ENCODE measurements at regions not wholly inside any gene's neighbourhood (a gene's known extent, or its start where the extent isn't known, plus 50 kb on each side); places are given as distances from the start of the nearest gene placed in this dataset.
"Not testable (repeated sequence)": the region's sequence is repeated elsewhere in the genome, so short reads cannot be mapped to it uniquely, and the experiment has no call there.

DNA sequence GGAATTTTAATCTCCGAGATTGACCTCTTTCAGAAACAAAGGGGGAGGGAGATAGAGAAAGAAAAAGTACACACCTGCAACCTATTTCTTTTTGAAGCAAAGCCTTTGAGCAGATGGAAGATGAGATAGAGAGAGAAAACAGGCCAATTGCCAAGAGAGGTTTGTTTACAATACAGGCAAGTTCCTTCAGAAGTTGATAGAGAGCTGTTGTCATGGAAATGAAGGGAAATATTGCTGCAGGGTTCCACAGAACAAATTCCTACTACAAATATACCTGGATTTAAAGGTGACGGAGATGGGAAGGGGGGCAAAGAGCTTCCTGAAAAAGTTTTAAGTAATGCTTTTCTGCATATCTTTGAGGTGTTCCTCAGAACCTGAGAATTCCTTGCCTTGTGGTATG lies 388.4 kb downstream of the NDFIP2 start:
- no peak overlapping the region for H3K27ac Mint-ChIP-seq
- DNase-seq, result no peak
- no peaks in the 10 kb centered on the region for H3K27me3 Mint-ChIP-seq
- no peak overlapping the region for H3K4me3 Mint-ChIP-seq
- no peaks in the 10 kb centered on the region for H3K9me3 Mint-ChIP-seq
- no peaks in the 10 kb centered on the region for H3K4me1 Mint-ChIP-seq
- CTCF ChIA-PET, result no interaction called here
- H3K36me3 Mint-ChIP-seq, result no peaks in the 10 kb centered on the region

DNA sequence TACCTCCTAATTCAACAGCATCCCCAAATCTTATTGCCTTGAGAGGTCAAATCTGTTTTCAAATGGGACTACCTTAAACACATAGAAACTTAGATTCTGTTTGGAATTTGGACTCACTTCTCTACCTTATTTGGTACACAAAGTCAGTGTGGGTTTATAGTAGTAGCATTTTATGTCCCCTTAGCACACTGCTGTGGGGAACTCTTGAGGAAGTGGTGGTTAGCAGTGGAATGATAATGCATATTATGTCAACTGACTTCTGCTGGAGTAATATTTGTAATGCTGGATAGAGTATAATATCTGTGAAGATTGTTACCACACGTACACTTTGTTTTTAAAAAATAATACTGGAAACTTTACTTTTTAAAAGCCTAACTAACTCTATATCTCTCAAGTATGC lies 386.3 kb downstream of the NDFIP2 start:
- H3K4me1 Mint-ChIP-seq, result no peaks in the 10 kb centered on the region
- CTCF ChIA-PET, result no interaction called here
- no peak overlapping the region for H3K4me3 Mint-ChIP-seq
- no peak overlapping the region for H3K27ac Mint-ChIP-seq
- H3K9me3 Mint-ChIP-seq, result no peaks in the 10 kb centered on the region
- H3K27me3 Mint-ChIP-seq, result no peaks in the 10 kb centered on the region
- DNase-seq, result no peak
- H3K36me3 Mint-ChIP-seq, result no peaks in the 10 kb centered on the region

DNA sequence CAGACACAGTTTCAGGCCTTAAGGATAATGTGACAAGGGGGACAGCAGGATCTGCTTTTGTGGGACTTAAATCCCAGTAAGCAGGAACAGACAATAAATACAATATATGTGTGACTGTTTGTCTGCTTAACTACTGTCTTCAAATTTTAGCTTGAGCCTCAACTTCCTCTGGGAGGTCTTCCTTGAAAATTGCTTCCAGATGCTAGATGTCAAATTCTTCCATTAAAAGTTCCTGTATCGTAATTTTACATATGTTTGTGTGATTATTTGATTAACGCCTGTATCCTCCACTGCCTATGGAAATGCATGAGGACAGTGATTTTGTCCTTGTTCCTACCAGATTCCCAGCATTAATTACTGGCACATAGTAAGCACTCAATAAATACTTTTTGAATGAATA lies 385.5 kb downstream of the NDFIP2 start:
- Mint-ChIP-seq H3K4me1 (no peaks in the 10 kb centered on the region), H3K27ac (no peak overlapping the region)
- CTCF ChIA-PET, result no interaction called here

DNA sequence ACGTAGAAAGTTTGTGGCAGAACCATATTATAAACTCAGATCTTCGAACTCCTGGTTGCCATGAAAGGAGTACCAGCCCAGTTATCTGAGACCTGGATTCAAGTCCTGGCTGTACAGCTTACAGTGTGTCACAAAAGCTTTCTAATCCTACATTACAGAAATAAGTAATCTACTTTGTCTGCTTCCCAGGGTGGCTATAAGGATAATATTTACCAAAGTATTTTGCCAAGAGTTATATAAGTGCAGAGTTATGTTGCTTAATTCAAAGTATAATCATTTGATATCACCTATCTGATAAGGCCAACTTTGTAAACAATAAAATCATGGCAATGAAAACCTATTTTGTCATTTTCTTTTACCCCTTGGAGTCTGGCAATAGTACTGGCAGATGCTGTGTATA lies 381.6 kb downstream of the NDFIP2 start:
- Mint-ChIP-seq H3K36me3 (no peaks in the 10 kb centered on the region), H3K27me3 (no peaks in the 10 kb centered on the region), H3K4me1 (no peaks in the 10 kb centered on the region), H3K9me3 (peaks cover 5% of the 10 kb centered on the region), H3K4me3 (no peak overlapping the region), H3K27ac (no peak overlapping the region)
- no peak for DNase-seq
- CTCF ChIA-PET, result no interaction called here

More for the DNA sequence above, 385.5 kb downstream of the NDFIP2 start:
- Mint-ChIP-seq H3K9me3 (no peaks in the 10 kb centered on the region), H3K27me3 (no peaks in the 10 kb centered on the region), H3K36me3 (no peaks in the 10 kb centered on the region), H3K4me3 (no peak overlapping the region)
- DNase-seq, result no peak

DNA sequence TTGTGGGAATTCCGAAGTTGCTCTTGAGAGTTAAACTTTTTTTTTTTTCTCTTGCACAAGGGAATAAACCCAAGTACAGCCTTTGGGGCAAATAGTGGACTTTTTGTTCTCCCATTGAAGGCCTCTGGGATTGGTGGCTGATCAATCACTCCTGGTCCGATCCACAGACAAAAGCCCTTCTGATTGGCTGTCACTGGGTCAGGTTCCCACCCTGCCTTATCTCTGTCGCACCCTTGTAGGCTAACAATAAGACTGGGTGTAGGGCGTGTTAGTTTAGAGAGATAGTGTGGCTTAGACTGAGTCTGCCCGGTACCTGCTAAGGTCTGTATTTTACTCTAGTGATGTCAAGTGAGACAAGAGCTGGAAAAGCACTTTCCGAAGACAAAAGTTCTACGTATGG lies 380.8 kb downstream of the NDFIP2 start:
- H3K27ac Mint-ChIP-seq, result no peak overlapping the region
- no peaks in the 10 kb centered on the region for H3K36me3 Mint-ChIP-seq
- H3K9me3 Mint-ChIP-seq, result peaks cover 5% of the 10 kb centered on the region
- no peaks in the 10 kb centered on the region for H3K27me3 Mint-ChIP-seq
- CTCF ChIA-PET, result no interaction called here
- H3K4me1 Mint-ChIP-seq, result no peaks in the 10 kb centered on the region
- H3K4me3 Mint-ChIP-seq, result no peak overlapping the region
- no peak for DNase-seq

DNA sequence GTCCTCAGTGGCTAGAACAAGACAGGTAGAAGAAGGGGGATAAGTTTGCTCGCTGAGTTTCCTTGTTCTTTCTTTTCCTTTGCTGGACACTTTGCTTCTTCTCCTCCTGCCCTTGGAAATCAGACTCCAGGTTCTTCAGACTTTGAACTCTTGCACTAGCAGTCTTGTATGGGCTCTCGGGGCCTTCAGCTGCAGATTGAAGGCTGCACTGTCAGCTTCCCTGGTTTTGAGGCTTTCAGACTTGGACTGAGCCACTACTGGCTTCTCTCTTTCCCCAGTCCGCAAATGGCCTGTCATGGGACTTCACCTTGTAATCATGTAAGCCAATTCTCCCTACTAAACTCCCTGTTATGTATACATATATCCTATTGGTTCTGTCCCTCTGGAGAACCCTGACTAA lies 379.8 kb downstream of the NDFIP2 start:
- Mint-ChIP-seq H3K9me3 (peaks cover 5% of the 10 kb centered on the region), H3K27ac (no peak overlapping the region), H3K4me1 (no peaks in the 10 kb centered on the region), H3K4me3 (no peak overlapping the region), H3K27me3 (no peaks in the 10 kb centered on the region), H3K36me3 (no peaks in the 10 kb centered on the region)
- DNase-seq, result no peak
- CTCF ChIA-PET, result no interaction called here

DNA sequence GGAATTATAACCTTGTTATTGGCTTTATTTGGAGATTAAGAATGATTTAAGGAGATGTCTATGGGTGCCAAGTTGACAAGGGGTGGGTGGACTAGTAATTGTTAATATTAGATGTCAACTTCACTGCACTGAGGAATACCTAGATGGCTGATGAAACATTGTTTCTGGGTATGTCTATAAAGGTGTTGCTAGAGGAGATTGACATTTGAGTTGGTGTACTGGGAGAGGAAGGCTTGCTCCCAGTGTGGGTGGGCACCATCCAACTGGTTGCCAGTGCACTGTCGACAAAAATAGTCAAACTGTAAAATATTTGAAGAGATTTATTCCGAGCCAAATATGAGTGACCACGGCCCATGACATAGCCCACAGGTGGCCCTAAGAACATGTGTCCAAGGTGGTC lies 378.8 kb downstream of the NDFIP2 start:
- Mint-ChIP-seq H3K4me3 (no peak overlapping the region), H3K27me3 (no peaks in the 10 kb centered on the region), H3K4me1 (no peaks in the 10 kb centered on the region), H3K9me3 (peaks cover 5% of the 10 kb centered on the region), H3K27ac (no peak overlapping the region), H3K36me3 (no peaks in the 10 kb centered on the region)
- CTCF ChIA-PET, result no interaction called here
- DNase-seq, result no peak

DNA sequence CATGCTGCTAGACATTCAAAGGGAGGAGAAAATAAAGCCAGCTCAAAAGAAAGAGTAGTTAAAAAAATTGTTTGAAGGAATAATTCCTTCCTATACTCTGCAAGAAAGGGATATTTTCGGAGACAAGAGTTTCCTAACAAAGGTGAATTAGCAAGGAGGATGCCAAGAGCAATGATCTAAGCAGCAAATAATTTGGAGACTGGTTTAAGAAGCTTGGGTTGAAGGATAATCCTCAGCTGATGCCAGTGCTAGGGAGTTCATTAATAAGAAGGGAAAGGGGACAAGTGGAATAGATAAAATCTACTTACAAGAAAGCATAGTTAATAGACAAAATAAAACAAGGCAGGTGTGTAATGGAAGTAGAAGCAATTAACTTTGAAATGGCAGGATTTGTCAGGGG lies 372.3 kb downstream of the NDFIP2 start:
- no peaks in the 10 kb centered on the region for H3K27me3 Mint-ChIP-seq
- DNase-seq, result no peak
- CTCF ChIA-PET, result no interaction called here
- no peaks in the 10 kb centered on the region for H3K4me1 Mint-ChIP-seq
- no peak overlapping the region for H3K4me3 Mint-ChIP-seq
- H3K9me3 Mint-ChIP-seq, result no peaks in the 10 kb centered on the region
- no peaks in the 10 kb centered on the region for H3K36me3 Mint-ChIP-seq
- H3K27ac Mint-ChIP-seq, result no peak overlapping the region

DNA sequence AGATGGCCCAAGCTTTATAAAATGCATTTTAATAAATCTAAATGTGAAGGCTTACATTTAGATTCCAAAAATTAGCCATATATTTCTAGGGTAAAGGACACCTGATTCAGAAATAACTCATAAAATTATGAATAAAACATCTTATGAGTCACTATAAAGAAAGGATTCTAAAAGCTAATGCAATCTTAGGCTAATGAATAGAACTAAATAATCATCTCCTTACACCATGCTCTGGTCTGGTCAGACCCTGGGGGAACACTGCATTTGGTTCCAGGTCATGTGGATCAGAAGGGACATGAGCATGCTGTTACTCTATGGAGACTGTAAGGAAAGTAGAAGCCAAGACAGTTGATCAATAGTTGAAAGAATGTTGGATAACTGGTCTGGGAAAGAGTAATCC lies 370.4 kb downstream of the NDFIP2 start:
- no peaks in the 10 kb centered on the region for H3K4me1 Mint-ChIP-seq
- no peaks in the 10 kb centered on the region for H3K27me3 Mint-ChIP-seq
- no peaks in the 10 kb centered on the region for H3K9me3 Mint-ChIP-seq
- no peak for DNase-seq
- H3K4me3 Mint-ChIP-seq, result no peak overlapping the region
- CTCF ChIA-PET, result no interaction called here
- no peaks in the 10 kb centered on the region for H3K36me3 Mint-ChIP-seq
- no peak overlapping the region for H3K27ac Mint-ChIP-seq

DNA sequence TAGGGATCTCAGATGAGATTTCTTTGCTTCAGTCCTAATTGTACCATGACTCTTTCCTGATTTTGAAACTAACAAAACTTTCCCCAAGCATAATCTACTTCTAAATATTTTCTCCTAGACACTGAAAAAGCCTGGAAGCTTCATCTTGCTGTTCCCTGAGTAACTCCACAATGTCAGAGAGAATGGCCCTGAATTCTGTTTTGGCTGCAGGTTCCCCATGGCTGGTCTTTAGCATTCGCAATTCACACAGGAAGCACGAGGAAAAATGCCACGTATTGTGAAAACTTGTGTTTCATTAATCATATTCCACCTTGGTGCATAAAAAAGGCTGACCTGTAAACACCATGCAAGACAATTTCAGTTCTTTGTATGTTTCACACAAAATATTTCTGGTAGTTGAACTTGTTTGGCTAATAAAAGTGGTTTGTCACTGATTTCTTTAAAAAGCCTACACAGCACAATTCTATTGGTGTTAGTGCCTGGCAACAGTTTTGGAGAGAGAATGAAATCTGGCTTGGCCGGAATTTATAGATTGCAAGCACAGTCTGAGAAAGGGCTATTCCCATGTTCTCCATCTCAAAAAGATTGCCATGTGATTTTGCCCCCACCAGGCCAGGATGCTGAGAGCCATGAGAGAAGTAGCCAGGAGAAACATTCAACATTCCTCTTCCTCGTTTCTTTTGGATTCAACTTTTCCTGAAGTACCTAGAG lies 367.1 kb downstream of the NDFIP2 start:
- H3K36me3 Mint-ChIP-seq, result no peaks in the 10 kb centered on the region
- no peaks in the 10 kb centered on the region for H3K27me3 Mint-ChIP-seq
- CTCF ChIA-PET, result no interaction called here
- H3K9me3 Mint-ChIP-seq, result no peaks in the 10 kb centered on the region
- no peak overlapping the region for H3K4me3 Mint-ChIP-seq
- no peak overlapping the region for H3K27ac Mint-ChIP-seq
- H3K4me1 Mint-ChIP-seq, result no peaks in the 10 kb centered on the region
- no peak for DNase-seq

DNA sequence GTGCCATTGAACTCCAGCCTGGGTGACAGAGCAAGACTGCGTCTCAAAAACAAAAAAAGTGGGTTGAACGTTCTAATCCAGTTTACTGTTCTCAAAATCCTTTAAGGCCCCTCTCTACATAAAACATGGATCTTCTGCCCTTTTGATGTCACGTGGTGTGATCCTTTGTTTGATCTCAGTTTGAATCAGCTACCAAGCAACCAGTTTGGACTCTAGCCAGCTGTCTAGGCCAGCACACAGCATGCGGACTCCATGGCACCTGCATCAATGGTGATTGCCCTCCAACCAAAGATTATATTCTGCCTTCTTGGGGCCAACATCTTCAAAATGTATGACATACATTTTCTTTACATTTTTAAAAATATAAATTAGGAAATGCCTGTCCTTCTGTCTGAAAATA lies 365.4 kb downstream of the NDFIP2 start:
- CTCF ChIA-PET, result no interaction called here
- Mint-ChIP-seq H3K27ac (no peak overlapping the region), H3K27me3 (no peaks in the 10 kb centered on the region), H3K4me3 (no peak overlapping the region), H3K4me1 (no peaks in the 10 kb centered on the region), H3K36me3 (no peaks in the 10 kb centered on the region), H3K9me3 (no peaks in the 10 kb centered on the region)
- DNase-seq, result no peak

DNA sequence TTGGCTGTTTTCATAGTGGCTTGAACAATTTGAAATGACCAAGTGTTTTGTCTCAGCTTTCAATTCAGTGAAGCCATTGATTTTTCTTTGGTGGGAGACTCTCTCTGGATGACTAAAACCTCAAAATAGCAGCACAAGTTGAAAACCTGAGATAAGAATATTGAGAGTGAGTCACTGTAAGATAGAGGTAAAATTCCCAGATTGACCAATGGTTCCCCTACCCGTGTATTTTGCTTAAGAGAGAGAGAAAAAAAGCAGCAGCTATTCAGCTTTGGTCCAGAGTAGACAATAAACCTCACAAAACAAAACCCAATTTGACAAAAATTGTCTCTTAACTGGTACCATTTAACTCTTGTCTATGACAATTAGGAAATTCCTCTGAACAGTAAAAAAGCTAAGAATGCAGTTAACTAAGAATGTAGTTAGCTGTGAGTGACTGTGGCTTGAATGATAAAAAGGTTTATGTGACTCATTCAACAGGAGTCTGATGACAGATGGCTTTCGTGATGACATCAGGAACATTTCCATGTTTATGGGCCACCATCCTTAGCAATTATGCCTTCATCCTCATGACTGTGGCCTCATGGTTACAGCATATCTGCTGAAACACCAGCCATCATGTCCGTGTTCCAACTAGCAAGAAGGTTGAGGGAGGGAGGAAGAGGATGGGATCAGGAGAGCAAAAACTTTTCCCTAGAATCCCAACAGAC lies 356.9 kb downstream of the NDFIP2 start:
- CTCF ChIA-PET, result no interaction called here
- H3K36me3 Mint-ChIP-seq, result no peaks in the 10 kb centered on the region
- peaks cover 10% of the 10 kb centered on the region for H3K9me3 Mint-ChIP-seq
- H3K27me3 Mint-ChIP-seq, result no peaks in the 10 kb centered on the region
- no peak for DNase-seq
- no peak overlapping the region for H3K4me3 Mint-ChIP-seq
- H3K4me1 Mint-ChIP-seq, result no peaks in the 10 kb centered on the region
- no peak overlapping the region for H3K27ac Mint-ChIP-seq

DNA sequence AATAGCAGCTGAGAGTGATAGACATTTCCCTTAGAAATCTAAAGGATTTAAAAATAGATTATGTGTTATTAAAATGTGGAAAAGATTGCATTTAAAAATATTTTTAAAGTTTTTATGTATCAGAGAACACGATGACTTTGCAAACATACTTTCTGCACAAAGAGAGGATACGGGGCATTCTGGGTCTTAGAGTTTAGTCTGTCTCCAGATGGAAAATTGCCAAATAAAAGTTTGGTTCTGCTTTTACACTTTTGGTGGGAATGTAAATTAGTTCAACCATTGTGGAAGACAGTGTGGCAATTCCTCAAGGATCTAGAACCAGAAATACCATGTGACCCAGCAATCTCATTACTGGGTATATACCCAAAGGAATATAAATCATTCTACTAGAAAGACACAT lies 355.2 kb downstream of the NDFIP2 start:
- H3K36me3 Mint-ChIP-seq, DNase-seq, H3K27me3 Mint-ChIP-seq, H3K4me3 Mint-ChIP-seq, H3K4me1 Mint-ChIP-seq, H3K27ac Mint-ChIP-seq, CTCF ChIA-PET: not testable (repeated sequence)
- peaks cover 10% of the 10 kb centered on the region for H3K9me3 Mint-ChIP-seq

DNA sequence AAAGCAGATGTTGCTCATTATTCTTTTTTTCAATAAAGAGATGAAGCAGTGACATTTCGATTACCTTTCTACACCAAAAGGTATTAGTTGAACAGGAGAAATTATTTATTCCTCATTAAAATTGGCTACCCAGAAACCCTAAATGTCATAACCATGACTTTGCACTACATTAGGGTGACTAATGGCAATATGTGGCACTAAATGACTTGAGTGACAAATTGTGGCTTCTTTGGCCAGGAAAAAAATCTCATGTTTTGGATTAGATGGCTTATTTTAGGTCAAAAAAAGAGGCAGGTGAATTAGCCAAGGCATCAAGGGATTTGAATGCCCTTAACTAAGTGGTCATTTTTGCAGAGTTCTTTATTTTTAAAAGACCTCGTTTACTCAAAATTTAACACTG lies 353.9 kb downstream of the NDFIP2 start:
- Mint-ChIP-seq H3K36me3 (no peaks in the 10 kb centered on the region), H3K9me3 (peaks cover 10% of the 10 kb centered on the region), H3K4me1 (no peaks in the 10 kb centered on the region), H3K4me3 (no peak overlapping the region), H3K27me3 (no peaks in the 10 kb centered on the region), H3K27ac (no peak overlapping the region)
- DNase-seq, result no peak
- CTCF ChIA-PET, result no interaction called here

DNA sequence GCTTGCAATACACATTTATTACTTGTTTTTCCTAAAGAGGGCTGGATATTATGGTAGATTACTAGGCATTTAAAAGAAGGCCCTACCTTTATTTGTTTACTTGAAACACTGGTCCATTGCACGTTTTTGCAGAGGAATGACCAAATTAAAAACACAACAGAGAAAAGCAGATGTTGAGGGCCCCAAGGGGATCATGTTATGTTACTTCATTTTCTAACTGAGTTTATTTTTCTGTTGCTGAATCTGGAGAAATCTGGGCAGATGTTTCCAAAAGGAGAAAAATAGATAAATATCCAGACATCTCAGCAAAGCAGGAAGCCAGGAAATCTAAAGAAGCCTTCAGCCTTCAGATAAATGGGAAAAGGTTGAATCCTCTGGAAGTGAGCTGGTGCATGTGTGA lies 353.0 kb downstream of the NDFIP2 start:
- Mint-ChIP-seq H3K4me3 (no peak overlapping the region), H3K9me3 (peaks cover 5% of the 10 kb centered on the region), H3K36me3 (no peaks in the 10 kb centered on the region), H3K4me1 (no peaks in the 10 kb centered on the region), H3K27ac (no peak overlapping the region), H3K27me3 (no peaks in the 10 kb centered on the region)
- CTCF ChIA-PET, result no interaction called here
- DNase-seq, result no peak

Measured in activated naive CD4-positive, alpha-beta T cell treated with anti-CD3 and anti-CD28 coated beads, Interleukin-2, amount 10 ng/mL, durations not matched to agents 7 days and 5 days (primary cell).